Right atrium auricular region (tissue), 2 donors: ENCODE measurements at regions not wholly inside any gene's neighbourhood (a gene's known extent, or its start where the extent isn't known, plus 50 kb on each side); places are given as distances from the start of the nearest gene placed in this dataset.

ENCODE experiments used
- DNase-seq: peaks from one replicate; pipeline ENCODE4 v3.0.0-alpha.2; 2019; ENCODE audit warnings: low spot score
- H3K27ac ChIP-seq, 2 donors: fragments of 200-600 bp; sonication (generic); 1 replicate in 1 of 2; 2 replicates in 1 of 2; pipeline ENCODE4 v1.5.1; 2016 to 2019
- H3K27me3 ChIP-seq, 2 donors: fragments of 200-600 bp; sonication (generic); one replicate each; pipeline versions ENCODE4 v1.5.1 to v1.6.0; 2017 to 2019
- H3K36me3 ChIP-seq: fragments of 200-600 bp; sonication (generic); one replicate; pipeline ENCODE4 v1.5.1; 2016
- H3K4me1 ChIP-seq, 2 donors: fragments of 200-600 bp; sonication (generic); one replicate each; pipeline versions ENCODE4 v1.5.1 to v1.6.0; 2017 to 2019
- H3K4me3 ChIP-seq, 2 donors: fragments of 200-600 bp; sonication (generic); 1 replicate in 1 of 2; 2 replicates in 1 of 2; pipeline ENCODE4 v1.5.1; 2017 to 2019; ENCODE audit warnings: mild to moderate bottlenecking in 1 of 2, moderate library complexity in 1 of 2
- H3K9me3 ChIP-seq, 2 donors: fragments of 200-600 bp; sonication (generic); one replicate each; pipeline ENCODE4 v1.5.1; 2019
- TF ChIP-seq, protein P1 (sequence below), 2 donors: fragments of 200-600 bp; sonication (generic); IDR thresholded peaks; one replicate each; pipeline ENCODE4 v1.5.1; 2019; ENCODE audit warnings: antibody characterized with exemption in 2 of 2

GRCh38 chr14:87312169-87312893 lies 680.7 kb downstream of the GALC start:
- Histone ChIP-seq H3K27ac (no peak overlapping the region), H3K4me3 (no peak overlapping the region), H3K27me3 (no peaks in the 10 kb centered on the region), H3K4me1 (no peaks in the 10 kb centered on the region), H3K9me3 (no peaks in the 10 kb centered on the region), H3K36me3 (no peaks in the 10 kb centered on the region)
- TF ChIP-seq, protein P1, sequence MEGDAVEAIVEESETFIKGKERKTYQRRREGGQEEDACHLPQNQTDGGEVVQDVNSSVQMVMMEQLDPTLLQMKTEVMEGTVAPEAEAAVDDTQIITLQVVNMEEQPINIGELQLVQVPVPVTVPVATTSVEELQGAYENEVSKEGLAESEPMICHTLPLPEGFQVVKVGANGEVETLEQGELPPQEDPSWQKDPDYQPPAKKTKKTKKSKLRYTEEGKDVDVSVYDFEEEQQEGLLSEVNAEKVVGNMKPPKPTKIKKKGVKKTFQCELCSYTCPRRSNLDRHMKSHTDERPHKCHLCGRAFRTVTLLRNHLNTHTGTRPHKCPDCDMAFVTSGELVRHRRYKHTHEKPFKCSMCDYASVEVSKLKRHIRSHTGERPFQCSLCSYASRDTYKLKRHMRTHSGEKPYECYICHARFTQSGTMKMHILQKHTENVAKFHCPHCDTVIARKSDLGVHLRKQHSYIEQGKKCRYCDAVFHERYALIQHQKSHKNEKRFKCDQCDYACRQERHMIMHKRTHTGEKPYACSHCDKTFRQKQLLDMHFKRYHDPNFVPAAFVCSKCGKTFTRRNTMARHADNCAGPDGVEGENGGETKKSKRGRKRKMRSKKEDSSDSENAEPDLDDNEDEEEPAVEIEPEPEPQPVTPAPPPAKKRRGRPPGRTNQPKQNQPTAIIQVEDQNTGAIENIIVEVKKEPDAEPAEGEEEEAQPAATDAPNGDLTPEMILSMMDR (IDR thresholded peaks at IDR 0.05), result no peak
- no peak for DNase-seq

GRCh38 chr14:87309557-87309956 lies 683.4 kb downstream of the GALC start:
- H3K27me3 ChIP-seq, result no peaks in the 10 kb centered on the region
- H3K36me3 ChIP-seq, result no peaks in the 10 kb centered on the region
- no peak for DNase-seq
- no peaks in the 10 kb centered on the region for H3K4me1 ChIP-seq
- H3K9me3 ChIP-seq, result no peaks in the 10 kb centered on the region
- TF ChIP-seq, protein P1 (IDR thresholded peaks at IDR 0.05), result no peak
- H3K4me3 ChIP-seq, result no peak overlapping the region
- no peak overlapping the region for H3K27ac ChIP-seq

GRCh38 chr14:87306409-87307168 lies 686.4 kb downstream of the GALC start:
- TF ChIP-seq, protein P1 (IDR thresholded peaks at IDR 0.05), result no peak

DNA sequence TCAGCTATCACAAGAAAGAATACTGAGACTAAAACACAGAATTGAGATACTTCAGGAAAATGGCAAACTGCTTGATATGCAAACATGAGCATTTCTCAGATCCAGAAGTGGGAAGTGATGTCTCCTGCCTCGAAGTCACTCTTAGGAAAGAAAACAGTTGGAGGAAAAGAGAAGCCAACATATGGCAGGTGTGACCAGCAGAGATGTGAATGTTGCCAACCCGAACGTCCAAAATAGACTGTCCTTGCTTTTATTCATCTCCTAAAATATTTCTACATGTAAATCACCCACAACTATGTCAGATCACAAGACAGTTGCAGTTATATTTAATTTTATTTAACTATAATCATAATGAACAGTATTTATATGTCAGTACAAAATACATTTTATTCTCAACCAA lies 687.6 kb downstream of the GALC start:
- no peak overlapping the region for H3K27ac ChIP-seq
- no peak overlapping the region for H3K4me3 ChIP-seq
- TF ChIP-seq, protein P1 (IDR thresholded peaks at IDR 0.05), result no peak
- H3K36me3 ChIP-seq, result no peaks in the 10 kb centered on the region
- DNase-seq, result no peak
- no peaks in the 10 kb centered on the region for H3K4me1 ChIP-seq
- no peaks in the 10 kb centered on the region for H3K27me3 ChIP-seq
- H3K9me3 ChIP-seq, result peaks cover 0 to 5% of the 10 kb centered on the region in 2 donors

More at GRCh38 chr14:87306409-87307168, 686.4 kb downstream of the GALC start:
- Histone ChIP-seq H3K9me3 (peaks cover 0 to 5% of the 10 kb centered on the region in 2 donors), H3K27me3 (no peaks in the 10 kb centered on the region), H3K27ac (no peak overlapping the region), H3K36me3 (no peaks in the 10 kb centered on the region), H3K4me3 (no peak overlapping the region), H3K4me1 (no peaks in the 10 kb centered on the region)
- DNase-seq, result no peak

DNA sequence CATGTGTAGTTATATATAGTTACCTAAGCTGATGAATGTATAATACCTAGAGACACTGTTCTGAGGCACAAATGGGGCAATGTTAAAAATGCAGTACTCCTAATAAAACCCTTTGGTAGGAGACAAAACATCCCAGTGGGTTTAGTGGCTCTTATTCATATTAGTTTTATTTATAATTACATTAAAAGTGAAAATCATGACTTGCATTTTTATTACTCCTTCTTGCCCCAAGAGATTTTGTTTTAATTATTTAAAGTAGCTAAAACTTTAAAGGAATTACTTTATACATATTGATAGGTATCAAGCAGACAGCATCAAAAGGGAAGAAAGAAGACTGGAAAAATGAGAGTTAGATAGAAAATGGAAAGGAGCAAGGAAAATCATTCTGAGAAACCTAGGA lies 688.6 kb downstream of the GALC start:
- no peaks in the 10 kb centered on the region for H3K4me1 ChIP-seq
- peaks cover 0 to 5% of the 10 kb centered on the region in 2 donors for H3K9me3 ChIP-seq
- TF ChIP-seq, protein P1 (IDR thresholded peaks at IDR 0.05), result no peak
- H3K27me3 ChIP-seq, result no peaks in the 10 kb centered on the region
- no peak for DNase-seq
- no peak overlapping the region for H3K4me3 ChIP-seq
- no peak overlapping the region for H3K27ac ChIP-seq
- no peaks in the 10 kb centered on the region for H3K36me3 ChIP-seq
